Transverse colon (tissue), 3 donors: ENCODE measurements at regions not wholly inside any gene's neighbourhood (a gene's known extent, or its start where the extent isn't known, plus 50 kb on each side); places are given as distances from the start of the nearest gene placed in this dataset.

ENCODE experiments used
- CTCF ChIP-seq, 5 experiments: fragments of 200-600 bp in 3 of 5; fragments of 450-650 bp in 2 of 5; sonication (generic) in 3 of 5; IDR thresholded peaks; 1 replicate in 2 of 5; 2 replicates in 3 of 5; pipeline ENCODE4 v1.5.1; 2016 to 2017; ENCODE audit warnings: antibody characterized with exemption in 5 of 5, inconsistent platforms in 3 of 5, mild to moderate bottlenecking in 2 of 5, moderate library complexity in 1 of 5
- EP300 ChIP-seq: sonication (generic); formaldehyde crosslinking; IDR thresholded peaks from one replicate; pipeline ENCODE4 v1.6.1; 2017; ENCODE audit warnings: antibody characterized with exemption, low read depth
- POLR2A ChIP-seq: fragments of 450-650 bp; IDR thresholded peaks from one replicate; pipeline ENCODE4 v1.6.1; 2016; ENCODE audit warnings: antibody characterized with exemption, mild to moderate bottlenecking, moderate library complexity

DNA sequence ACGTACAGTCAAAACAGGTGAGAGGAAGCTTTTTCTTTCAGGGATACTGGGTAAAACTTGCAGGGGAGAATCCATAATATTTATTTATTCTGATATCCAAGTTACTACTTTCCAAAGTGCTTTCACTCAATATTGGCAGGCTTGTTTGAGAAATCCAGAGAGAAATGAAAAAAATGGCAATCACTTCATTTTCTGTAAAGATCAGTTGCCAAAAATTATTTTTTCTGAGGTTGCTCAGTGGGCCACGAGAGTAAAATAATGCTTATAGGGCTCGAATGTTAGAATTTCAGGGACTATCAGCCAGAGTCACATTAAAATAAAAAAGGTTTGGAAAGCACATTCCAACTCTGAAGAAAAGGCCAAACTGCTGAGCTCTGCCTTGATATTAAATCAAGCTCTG, 324.6 kb upstream of the RND3 start:
- TF ChIP-seq CTCF (IDR thresholded peaks at IDR 0.05) (no peak), EP300 (no peak), POLR2A (no peak)
